PC-3 (cell line): ENCODE measurements at regions not wholly inside any gene's neighbourhood (a gene's known extent, or its start where the extent isn't known, plus 50 kb on each side); places are given as distances from the start of the nearest gene placed in this dataset.

Source experiments
- CTCF ChIP-seq: fragments of 300-600 bp; sonication (generic); conservative IDR thresholded peaks from 2 replicates; pipeline ENCODE4 v1.5.1; 2017; ENCODE audit warnings: antibody characterized with exemption, low read depth, mild to moderate bottlenecking, low read length
- EZH2 ChIP-seq: fragments of 300-600 bp; sonication (generic); IDR thresholded peaks from one replicate; pipeline ENCODE4 v1.6.1; 2017; ENCODE audit warnings: antibody characterized with exemption, mild to moderate bottlenecking, low read length; ENCODE audit not compliant: unreplicated experiment

- TF ChIP-seq CTCF (no peak), EZH2 (no peak)
Measured at GRCh38 chr2:203799908-203800307, 67.7 kb upstream of the CTLA4 start.
